Mesodermal cell (in vitro differentiated cells): ENCODE measurements at regions not wholly inside any gene's neighbourhood (a gene's known extent, or its start where the extent isn't known, plus 50 kb on each side); places are given as distances from the start of the nearest gene placed in this dataset.

Source experiments
- H3K27ac ChIP-seq: 2 replicates; pipeline ENCODE4 v1.7.0; 2013; ENCODE audit warnings: mild to moderate bottlenecking, low read depth, low read length, moderate library complexity; ENCODE audit not compliant: severe bottlenecking
- H3K36me3 ChIP-seq: 2 replicates; pipeline ENCODE4 v1.7.1; 2013; ENCODE audit warnings: mild to moderate bottlenecking, low read length, moderate library complexity; ENCODE audit not compliant: control insufficient read depth, insufficient read depth
- H3K4me1 ChIP-seq: one replicate; pipeline ENCODE4 v1.7.1; 2013; ENCODE audit warnings: mild to moderate bottlenecking, low read length; ENCODE audit not compliant: insufficient read depth, control insufficient read depth, poor library complexity, severe bottlenecking
- H3K4me3 ChIP-seq: 2 replicates; pipeline ENCODE4 v1.7.0; 2013; ENCODE audit warnings: low read length, control low read depth, mild to moderate bottlenecking; ENCODE audit not compliant: insufficient read depth, poor library complexity, severe bottlenecking; ENCODE audit errors: extremely low read depth
- H3K9me3 ChIP-seq: 2 replicates; pipeline ENCODE4 v1.7.1; 2013; ENCODE audit warnings: mild to moderate bottlenecking, low read length, moderate library complexity; ENCODE audit not compliant: control insufficient read depth
- WGBS, 2 experiments: methylation state at CpG; one replicate each; pipeline ENCODE4 v1.1.5; 2013; ENCODE audit warnings: missing lambda C conversion rate in 2 of 2; ENCODE audit not compliant: insufficient coverage in 2 of 2; 5-methylcytosine and 5-hydroxymethylcytosine counted together

DNA sequence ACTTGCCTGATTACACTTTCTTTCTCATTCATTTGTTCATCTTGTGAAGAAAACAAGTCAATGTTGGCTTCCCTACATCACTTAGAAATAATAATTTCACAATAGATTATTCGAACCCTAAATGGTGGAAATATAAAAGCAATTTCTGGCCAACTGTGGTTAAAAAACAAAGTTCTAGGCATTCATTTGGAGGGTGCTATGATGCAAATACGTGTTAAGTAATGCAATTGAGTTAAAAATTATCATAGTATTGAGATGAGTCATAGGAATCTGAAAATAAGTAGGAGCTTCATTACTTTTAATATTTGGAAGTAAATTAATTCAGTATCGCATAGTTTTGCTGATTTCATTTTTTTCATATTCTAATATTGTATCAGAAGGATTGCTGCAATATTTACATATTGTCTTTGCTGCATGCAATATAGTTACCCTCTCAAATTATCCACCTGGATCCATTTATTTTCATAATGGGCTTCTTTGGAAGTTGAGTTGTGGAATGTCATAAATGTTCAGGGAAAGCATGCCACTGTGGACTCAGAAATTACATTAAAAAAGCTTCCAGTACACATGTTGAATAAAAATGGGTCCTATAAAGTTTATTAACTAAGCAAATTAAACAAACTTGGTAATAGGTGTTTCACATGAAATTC, 647.7 kb upstream of the WWC1 start:
- Histone ChIP-seq H3K27ac (no peak overlapping the region), H3K4me3 (no peak overlapping the region), H3K9me3 (no peaks in the 10 kb centered on the region), H3K36me3 (no peaks in the 10 kb centered on the region), H3K4me1 (peaks cover 11% of the 10 kb centered on the region)
- WGBS, 2 experiments, result 88 to 100% methylated on average over 1 of the region's 3 CpGs

GRCh38 chr5:167644619-167645018, 646.8 kb upstream of the WWC1 start:
- WGBS, 2 experiments, result 80% methylated on average over 1 of the region's 2 CpGs; no CpG with 5 or more reads in 1 of the 2 experiments
- Histone ChIP-seq H3K9me3 (no peaks in the 10 kb centered on the region), H3K4me1 (peaks cover 8% of the 10 kb centered on the region)

GRCh38 chr5:167649471-167649870, 642.0 kb upstream of the WWC1 start:
- Histone ChIP-seq H3K27ac (no peak overlapping the region), H3K36me3 (no peaks in the 10 kb centered on the region), H3K4me3 (no peak overlapping the region), H3K9me3 (no peaks in the 10 kb centered on the region), H3K4me1 (no peaks in the 10 kb centered on the region)
- WGBS, 2 experiments, result no CpG with 5 or more reads among the region's 1 CpG

More at GRCh38 chr5:167644619-167645018, 646.8 kb upstream of the WWC1 start:
- H3K36me3 ChIP-seq, result no peaks in the 10 kb centered on the region
- H3K4me3 ChIP-seq, result no peak overlapping the region
- H3K27ac ChIP-seq, result no peak overlapping the region

GRCh38 chr5:167652690-167653089, 638.8 kb upstream of the WWC1 start:
- Histone ChIP-seq H3K27ac (no peak overlapping the region), H3K9me3 (no peaks in the 10 kb centered on the region), H3K4me1 (no peaks in the 10 kb centered on the region), H3K4me3 (no peak overlapping the region), H3K36me3 (no peaks in the 10 kb centered on the region)
- 86 to 100% methylated on average over 2 to 3 of the region's 3 CpGs for WGBS, 2 experiments

GRCh38 chr5:167653645-167654106, 637.8 kb upstream of the WWC1 start:
- no peak overlapping the region for H3K4me3 ChIP-seq
- WGBS, 2 experiments, result 100% methylated on average over 1 of the region's 1 CpG; no CpG with 5 or more reads in 1 of the 2 experiments
- no peaks in the 10 kb centered on the region for H3K36me3 ChIP-seq
- H3K27ac ChIP-seq, result no peak overlapping the region
- no peaks in the 10 kb centered on the region for H3K4me1 ChIP-seq
- H3K9me3 ChIP-seq, result no peaks in the 10 kb centered on the region

DNA sequence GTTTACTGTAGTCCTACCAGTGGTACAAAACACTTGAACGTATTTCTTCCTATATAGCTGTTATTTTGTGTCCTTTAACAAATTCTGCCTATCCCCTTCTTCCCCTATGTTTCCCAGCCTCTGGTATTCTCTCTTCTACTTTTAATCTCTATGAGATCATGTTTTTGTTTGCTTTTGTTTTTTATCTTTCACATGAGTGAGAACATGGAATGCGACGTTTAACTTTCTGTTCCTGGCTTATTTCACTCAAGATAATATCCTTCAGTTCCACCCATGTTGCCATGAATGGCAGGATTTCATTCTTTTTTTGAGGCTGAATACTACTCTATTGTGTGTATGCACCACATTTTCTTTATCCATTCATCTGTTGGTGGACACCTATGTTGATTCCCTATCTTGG, 634.4 kb upstream of the WWC1 start:
- no peaks in the 10 kb centered on the region for H3K4me1 ChIP-seq
- no peaks in the 10 kb centered on the region for H3K9me3 ChIP-seq
- H3K36me3 ChIP-seq, result no peaks in the 10 kb centered on the region
- H3K27ac ChIP-seq, result no peak overlapping the region
- WGBS, 2 experiments, result 80% methylated on average over 2 of the region's 3 CpGs; no CpG with 5 or more reads in 1 of the 2 experiments
- no peak overlapping the region for H3K4me3 ChIP-seq

DNA sequence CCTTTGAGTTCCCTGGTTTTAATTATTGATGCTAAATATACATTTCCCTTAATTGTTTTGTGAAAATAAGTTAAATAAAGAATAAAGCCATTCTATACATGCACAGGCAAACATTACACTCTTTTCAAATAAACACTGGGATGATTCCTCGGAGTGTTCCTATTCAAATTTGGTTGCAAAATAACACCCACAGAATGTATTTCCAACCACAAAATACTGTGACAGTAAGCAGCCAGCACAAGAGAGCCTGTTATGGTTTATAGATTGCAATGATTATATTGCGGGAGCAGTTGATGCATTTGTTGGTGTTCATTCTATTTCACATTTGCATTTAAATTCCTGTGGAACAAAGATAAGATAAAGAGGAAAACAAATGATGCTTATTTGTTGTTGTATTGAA, 632.6 kb upstream of the WWC1 start:
- no peaks in the 10 kb centered on the region for H3K9me3 ChIP-seq
- WGBS, 2 experiments, result 100% methylated on average over 1 of the region's 2 CpGs; no CpG with 5 or more reads in 1 of the 2 experiments

GRCh38 chr5:167661605-167662004, 629.8 kb upstream of the WWC1 start:
- 78 to 89% methylated on average over 1 to 3 of the region's 3 CpGs for WGBS, 2 experiments

More for the DNA sequence above, 632.6 kb upstream of the WWC1 start:
- H3K4me1 ChIP-seq, result no peaks in the 10 kb centered on the region
- H3K4me3 ChIP-seq, result no peak overlapping the region
- no peaks in the 10 kb centered on the region for H3K36me3 ChIP-seq
- no peak overlapping the region for H3K27ac ChIP-seq

GRCh38 chr5:167664222-167664804, 627.1 kb upstream of the WWC1 start:
- no peaks in the 10 kb centered on the region for H3K9me3 ChIP-seq
- H3K27ac ChIP-seq, result no peak overlapping the region
- 80 to 100% methylated on average over 1 of the region's 3 CpGs for WGBS, 2 experiments
- H3K4me3 ChIP-seq, result no peak overlapping the region
- H3K4me1 ChIP-seq, result peaks cover 2% of the 10 kb centered on the region
- no peaks in the 10 kb centered on the region for H3K36me3 ChIP-seq

More at GRCh38 chr5:167661605-167662004, 629.8 kb upstream of the WWC1 start:
- no peak overlapping the region for H3K4me3 ChIP-seq
- H3K4me1 ChIP-seq, result no peaks in the 10 kb centered on the region
- no peaks in the 10 kb centered on the region for H3K36me3 ChIP-seq
- no peaks in the 10 kb centered on the region for H3K9me3 ChIP-seq
- H3K27ac ChIP-seq, result no peak overlapping the region

- Histone ChIP-seq H3K27ac (no peak overlapping the region), H3K4me1 (peaks cover 3% of the 10 kb centered on the region), H3K9me3 (no peaks in the 10 kb centered on the region), H3K36me3 (no peaks in the 10 kb centered on the region), H3K4me3 (no peak overlapping the region)
- 80 to 82% methylated on average over 1 to 3 of the region's 5 CpGs for WGBS, 2 experiments
Observed at GRCh38 chr5:167665841-167666375, 625.5 kb upstream of the WWC1 start.

GRCh38 chr5:167671176-167671575, 620.3 kb upstream of the WWC1 start:
- 67% methylated on average over 1 of the region's 4 CpGs; no CpG with 5 or more reads in 1 of the 2 experiments for WGBS, 2 experiments
- Histone ChIP-seq H3K4me3 (no peak overlapping the region), H3K27ac (no peak overlapping the region), H3K9me3 (peaks cover 5% of the 10 kb centered on the region), H3K4me1 (peaks cover 3% of the 10 kb centered on the region), H3K36me3 (no peaks in the 10 kb centered on the region)
